Fibroblast of lung (primary cell): ENCODE measurements at regions not wholly inside any gene's neighbourhood (a gene's known extent, or its start where the extent isn't known, plus 50 kb on each side); places are given as distances from the start of the nearest gene placed in this dataset.

Source experiments
- DNase-seq, 2 donors: peaks; one replicate each; pipeline versions ENCODE4 v3.0.0 to v3.0.0-alpha.2; 2010; ENCODE audit warnings: low read depth in 2 of 2
- H2AFZ ChIP-seq: 2 replicates; pipeline ENCODE4 v1.5.1; 2012; ENCODE audit warnings: low read length, control low read depth, inconsistent platforms
- H3K27ac ChIP-seq: 2 replicates; pipeline ENCODE4 v1.5.1; 2011; ENCODE audit warnings: low read length, control low read depth; ENCODE audit not compliant: insufficient read depth
- H3K27me3 ChIP-seq: 2 replicates; pipeline ENCODE4 v1.5.1; 2011; ENCODE audit warnings: mild to moderate bottlenecking, low read length; ENCODE audit not compliant: control insufficient read depth, insufficient read depth
- H3K36me3 ChIP-seq: 2 replicates; pipeline ENCODE4 v1.5.1; 2011; ENCODE audit warnings: low read length; ENCODE audit not compliant: control insufficient read depth, insufficient read depth
- H3K4me1 ChIP-seq: 2 replicates; pipeline ENCODE4 v1.5.1; 2011; ENCODE audit warnings: low read length; ENCODE audit not compliant: control insufficient read depth, insufficient read depth; ENCODE audit errors: extremely low read depth
- H3K4me2 ChIP-seq: 2 replicates; pipeline ENCODE4 v1.5.1; 2011; ENCODE audit warnings: low read length, control low read depth; ENCODE audit not compliant: insufficient read depth; ENCODE audit errors: extremely low read depth
- H3K4me3 ChIP-seq, 4 experiments: fragments of 200-600 bp in 1 of 4; sonication (generic) in 1 of 4; replicated peaks in 1 of 4; 2 replicates each; pipeline ENCODE4 v1.5.1; 2011 to 2016; ENCODE audit warnings: low read length in 4 of 4, low read depth in 3 of 4, mild to moderate bottlenecking in 3 of 4, control low read depth in 2 of 4, inconsistent platforms in 1 of 4, mixed read lengths in 1 of 4; ENCODE audit not compliant: insufficient read depth in 1 of 4; ENCODE audit errors: control extremely low read depth in 1 of 4
- H3K79me2 ChIP-seq: 2 replicates; pipeline ENCODE4 v1.5.1; 2012; ENCODE audit warnings: mild to moderate bottlenecking, low read length, inconsistent platforms; ENCODE audit not compliant: control insufficient read depth, insufficient read depth
- H3K9ac ChIP-seq: 2 replicates; pipeline ENCODE4 v1.5.1; 2011; ENCODE audit warnings: mild to moderate bottlenecking, low read length, control low read depth; ENCODE audit not compliant: insufficient read depth
- H3K9me3 ChIP-seq: 2 replicates; pipeline ENCODE4 v1.5.1; 2012; ENCODE audit warnings: low read depth, low read length; ENCODE audit not compliant: control insufficient read depth, insufficient read depth
- H4K20me1 ChIP-seq: 2 replicates; pipeline ENCODE4 v1.5.1; 2011; ENCODE audit warnings: low read length; ENCODE audit not compliant: control insufficient read depth, insufficient read depth; ENCODE audit errors: extremely low read depth
- EZH2 ChIP-seq: IDR thresholded peaks from 2 replicates; pipeline ENCODE4 v1.5.1; 2012; ENCODE audit warnings: low read length, control low read depth, mild to moderate bottlenecking; ENCODE audit errors: missing control alignments
- TF ChIP-seq, protein P1 (sequence below), 2 donors: IDR thresholded peaks in 1 of 2; conservative IDR thresholded peaks in 1 of 2; 1 replicate in 1 of 2; 2 replicates in 1 of 2; pipeline ENCODE4 v1.5.1; 2011 to 2012; ENCODE audit warnings: low read length in 2 of 2, control low read depth in 1 of 2, inconsistent platforms in 1 of 2, low read depth in 1 of 2, mild to moderate bottlenecking in 1 of 2

DNA sequence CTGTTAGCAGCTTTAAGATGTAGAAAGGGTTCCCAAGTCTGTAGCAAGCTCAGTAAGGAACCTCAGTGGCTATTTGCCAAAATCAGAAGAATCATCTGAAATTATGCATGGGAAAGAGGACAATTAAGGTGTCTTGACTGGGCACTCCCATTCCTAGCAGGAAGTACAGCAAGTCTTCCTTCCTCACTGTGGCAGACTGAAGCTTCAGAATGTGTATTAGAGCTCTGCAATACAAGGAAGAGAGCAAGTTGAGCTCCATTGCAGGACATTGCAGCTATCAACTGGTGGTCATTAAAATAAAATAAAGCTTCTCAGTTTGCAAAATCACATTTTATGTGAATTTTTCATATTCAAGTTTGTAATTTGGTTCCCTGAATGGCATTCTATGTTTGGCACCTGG lies 200.5 kb upstream of the CHAC2 start:
- no peak overlapping the region for H3K9ac ChIP-seq
- H4K20me1 ChIP-seq, result no peaks in the 10 kb centered on the region
- no peaks in the 10 kb centered on the region for H3K79me2 ChIP-seq
- no peak overlapping the region for H3K4me3 ChIP-seq
- TF ChIP-seq, protein P1, sequence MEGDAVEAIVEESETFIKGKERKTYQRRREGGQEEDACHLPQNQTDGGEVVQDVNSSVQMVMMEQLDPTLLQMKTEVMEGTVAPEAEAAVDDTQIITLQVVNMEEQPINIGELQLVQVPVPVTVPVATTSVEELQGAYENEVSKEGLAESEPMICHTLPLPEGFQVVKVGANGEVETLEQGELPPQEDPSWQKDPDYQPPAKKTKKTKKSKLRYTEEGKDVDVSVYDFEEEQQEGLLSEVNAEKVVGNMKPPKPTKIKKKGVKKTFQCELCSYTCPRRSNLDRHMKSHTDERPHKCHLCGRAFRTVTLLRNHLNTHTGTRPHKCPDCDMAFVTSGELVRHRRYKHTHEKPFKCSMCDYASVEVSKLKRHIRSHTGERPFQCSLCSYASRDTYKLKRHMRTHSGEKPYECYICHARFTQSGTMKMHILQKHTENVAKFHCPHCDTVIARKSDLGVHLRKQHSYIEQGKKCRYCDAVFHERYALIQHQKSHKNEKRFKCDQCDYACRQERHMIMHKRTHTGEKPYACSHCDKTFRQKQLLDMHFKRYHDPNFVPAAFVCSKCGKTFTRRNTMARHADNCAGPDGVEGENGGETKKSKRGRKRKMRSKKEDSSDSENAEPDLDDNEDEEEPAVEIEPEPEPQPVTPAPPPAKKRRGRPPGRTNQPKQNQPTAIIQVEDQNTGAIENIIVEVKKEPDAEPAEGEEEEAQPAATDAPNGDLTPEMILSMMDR (conservative IDR thresholded peaks at IDR 0.05 in 1 of 2, IDR thresholded peaks at IDR 0.05 in 1 of 2; ENCODE audit: low read depth in 1 of 2, low read length in 2 of 2), result no peak
- no peak for TF ChIP-seq EZH2
- no peaks in the 10 kb centered on the region for H3K27me3 ChIP-seq
- H3K4me2 ChIP-seq, result no peak overlapping the region
- H3K27ac ChIP-seq, result no peak overlapping the region
- H3K9me3 ChIP-seq, result no peaks in the 10 kb centered on the region
- DNase-seq, result no peak
- H3K4me1 ChIP-seq, result no peaks in the 10 kb centered on the region
- no peaks in the 10 kb centered on the region for H3K36me3 ChIP-seq
- H2AFZ ChIP-seq, result no peak overlapping the region

GRCh38 chr2:53562407-53562806 lies 205.2 kb upstream of the CHAC2 start:
- H3K4me2 ChIP-seq, result no peak overlapping the region
- no peaks in the 10 kb centered on the region for H4K20me1 ChIP-seq
- H3K79me2 ChIP-seq, result no peaks in the 10 kb centered on the region
- H2AFZ ChIP-seq, result no peak overlapping the region
- H3K4me1 ChIP-seq, result no peaks in the 10 kb centered on the region
- no peak overlapping the region for H3K27ac ChIP-seq
- H3K36me3 ChIP-seq, result no peaks in the 10 kb centered on the region
- H3K27me3 ChIP-seq, result no peaks in the 10 kb centered on the region
- H3K9ac ChIP-seq, result no peak overlapping the region
- TF ChIP-seq, protein P1 (conservative IDR thresholded peaks at IDR 0.05 in 1 of 2, IDR thresholded peaks at IDR 0.05 in 1 of 2; ENCODE audit: low read depth in 1 of 2, low read length in 2 of 2), result no peak
- TF ChIP-seq EZH2, result no peak
- no peak for DNase-seq
- no peak overlapping the region for H3K4me3 ChIP-seq
- H3K9me3 ChIP-seq, result no peaks in the 10 kb centered on the region

DNA sequence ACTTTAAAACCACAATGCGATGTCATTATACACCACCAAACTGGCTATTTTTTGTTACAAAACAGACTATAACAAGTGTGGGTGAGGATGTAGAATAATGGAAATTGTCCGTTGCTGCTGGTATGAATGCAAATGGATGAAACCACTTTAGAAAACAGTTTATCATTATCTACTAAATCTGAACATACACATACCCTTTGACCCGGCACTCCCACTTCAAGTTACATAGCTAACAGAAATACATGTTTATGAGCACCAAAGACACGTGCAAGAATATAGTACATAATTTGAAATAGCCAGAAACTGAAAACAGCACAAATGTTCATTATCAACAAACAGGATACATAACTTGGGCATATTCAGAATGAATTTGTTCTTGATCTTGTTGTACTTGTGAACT lies 206.4 kb upstream of the CHAC2 start:
- no peaks in the 10 kb centered on the region for H3K36me3 ChIP-seq
- H4K20me1 ChIP-seq, result no peaks in the 10 kb centered on the region
- no peaks in the 10 kb centered on the region for H3K27me3 ChIP-seq
- no peak for DNase-seq
- no peak overlapping the region for H2AFZ ChIP-seq
- H3K4me3 ChIP-seq, result no peak overlapping the region
- no peak overlapping the region for H3K9ac ChIP-seq
- H3K9me3 ChIP-seq, result no peaks in the 10 kb centered on the region
- no peak for TF ChIP-seq EZH2
- TF ChIP-seq, protein P1 (conservative IDR thresholded peaks at IDR 0.05 in 1 of 2, IDR thresholded peaks at IDR 0.05 in 1 of 2; ENCODE audit: low read depth in 1 of 2, low read length in 2 of 2), result no peak
- H3K27ac ChIP-seq, result no peak overlapping the region
- no peaks in the 10 kb centered on the region for H3K79me2 ChIP-seq
- no peak overlapping the region for H3K4me2 ChIP-seq
- no peaks in the 10 kb centered on the region for H3K4me1 ChIP-seq
